A673 (cell line): ENCODE measurements at regions not wholly inside any gene's neighbourhood (a gene's known extent, or its start where the extent isn't known, plus 50 kb on each side); places are given as distances from the start of the nearest gene placed in this dataset.

Experiments used
- EZH2 ChIP-seq: fragments of 200-600 bp; sonication (generic); IDR thresholded peaks from 2 replicates; pipeline ENCODE4 v1.6.1; 2017; ENCODE audit warnings: borderline replicate concordance, low read depth, mild to moderate bottlenecking, mixed read lengths, antibody characterized with exemption, low read length; ENCODE audit not compliant: poor library complexity, severe bottlenecking
- TF ChIP-seq, protein P1 (sequence below): fragments of 300-800, 200-600 bp; sonication (generic); conservative IDR thresholded peaks from 2 replicates; pipeline ENCODE4 v1.5.1; 2017; ENCODE audit warnings: low read depth, mild to moderate bottlenecking, antibody characterized with exemption, low read length, moderate library complexity, mixed read lengths

DNA sequence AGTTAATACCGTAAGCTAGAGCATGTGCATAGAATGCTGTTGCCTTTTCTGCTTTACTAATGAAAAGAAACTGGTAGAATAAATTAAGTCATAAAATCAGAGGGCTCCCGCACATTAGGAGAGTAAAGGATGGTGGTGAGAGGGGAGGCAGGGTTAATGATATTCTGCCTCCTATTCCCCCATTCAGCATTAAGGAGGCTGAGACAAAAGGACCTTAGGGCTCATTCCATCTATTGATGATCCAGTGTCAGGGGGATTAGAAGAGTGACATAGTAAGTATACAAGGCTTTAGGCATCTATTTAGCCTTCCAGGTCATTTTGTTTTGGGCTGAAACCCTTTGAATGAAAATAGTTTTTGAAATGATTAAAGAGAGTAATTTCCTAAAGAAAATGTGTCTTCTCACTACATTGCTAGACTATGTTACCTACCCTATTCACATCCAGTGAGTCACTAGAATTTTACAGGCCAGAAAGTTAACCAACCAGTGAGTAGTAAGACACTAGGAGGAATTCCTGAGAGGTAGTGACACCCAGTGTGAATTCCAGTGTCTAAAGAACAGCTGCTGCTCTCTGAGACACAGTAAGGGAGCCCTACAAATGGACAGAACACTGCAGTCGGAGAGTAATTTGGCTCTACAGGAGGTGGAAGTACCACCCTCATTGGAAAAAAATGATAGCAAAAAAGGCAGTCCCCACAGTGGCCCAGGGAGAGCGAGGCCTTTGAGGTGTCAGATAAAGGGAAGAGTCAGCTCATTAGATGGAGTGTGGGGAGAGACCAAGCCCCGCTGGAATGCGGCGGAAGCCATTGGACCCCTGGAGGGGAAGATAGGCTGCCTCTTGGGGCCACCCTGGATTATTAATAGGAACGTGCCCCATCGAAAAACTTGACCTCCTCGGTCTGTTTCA is 67.6 kb downstream of the TUSC7 start:
- TF ChIP-seq, protein P1, sequence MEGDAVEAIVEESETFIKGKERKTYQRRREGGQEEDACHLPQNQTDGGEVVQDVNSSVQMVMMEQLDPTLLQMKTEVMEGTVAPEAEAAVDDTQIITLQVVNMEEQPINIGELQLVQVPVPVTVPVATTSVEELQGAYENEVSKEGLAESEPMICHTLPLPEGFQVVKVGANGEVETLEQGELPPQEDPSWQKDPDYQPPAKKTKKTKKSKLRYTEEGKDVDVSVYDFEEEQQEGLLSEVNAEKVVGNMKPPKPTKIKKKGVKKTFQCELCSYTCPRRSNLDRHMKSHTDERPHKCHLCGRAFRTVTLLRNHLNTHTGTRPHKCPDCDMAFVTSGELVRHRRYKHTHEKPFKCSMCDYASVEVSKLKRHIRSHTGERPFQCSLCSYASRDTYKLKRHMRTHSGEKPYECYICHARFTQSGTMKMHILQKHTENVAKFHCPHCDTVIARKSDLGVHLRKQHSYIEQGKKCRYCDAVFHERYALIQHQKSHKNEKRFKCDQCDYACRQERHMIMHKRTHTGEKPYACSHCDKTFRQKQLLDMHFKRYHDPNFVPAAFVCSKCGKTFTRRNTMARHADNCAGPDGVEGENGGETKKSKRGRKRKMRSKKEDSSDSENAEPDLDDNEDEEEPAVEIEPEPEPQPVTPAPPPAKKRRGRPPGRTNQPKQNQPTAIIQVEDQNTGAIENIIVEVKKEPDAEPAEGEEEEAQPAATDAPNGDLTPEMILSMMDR = no peak
- no peak for TF ChIP-seq EZH2
